Cardiac muscle cell (in vitro differentiated cells and primary cell): ENCODE measurements at regions not wholly inside any gene's neighbourhood (a gene's known extent, or its start where the extent isn't known, plus 50 kb on each side); places are given as distances from the start of the nearest gene placed in this dataset.
A peak's percentile ranks its signal among the peaks of the same experiment; 100 is the strongest.

ENCODE experiments used
- DNase-seq, 2 donors: peaks; one replicate each; pipeline versions ENCODE4 v3.0.0 to v3.0.0-alpha.2; 2010 to 2017; ENCODE audit warnings: low read depth in 1 of 2, low spot score in 1 of 2
- H3K27ac ChIP-seq: fragments of 200-600 bp; sonication (generic); 2 replicates; pipeline ENCODE4 v1.5.1; 2016
- H3K27me3 ChIP-seq: fragments of 200-600 bp; sonication (generic); 2 replicates; pipeline ENCODE4 v1.6.0; 2016; ENCODE audit warnings: control low read depth
- H3K36me3 ChIP-seq: fragments of 200-600 bp; sonication (generic); 2 replicates; pipeline ENCODE4 v1.5.1; 2016; ENCODE audit warnings: control low read depth
- H3K4me1 ChIP-seq: fragments of 200-600 bp; sonication (generic); 2 replicates; pipeline ENCODE4 v1.8.1; 2017; ENCODE audit warnings: low read depth, mild to moderate bottlenecking, mixed run types
- H3K4me3 ChIP-seq: fragments of 200-600 bp; sonication (generic); 2 replicates; pipeline ENCODE4 v1.5.1; 2016; ENCODE audit warnings: mild to moderate bottlenecking
- H3K9me3 ChIP-seq: fragments of 200-600 bp; sonication (generic); 2 replicates; pipeline ENCODE4 v1.5.1; 2017; ENCODE audit warnings: low read depth, mild to moderate bottlenecking, control low read depth
- CTCF ChIP-seq: IDR thresholded peaks from 2 replicates; pipeline ENCODE4 v1.5.1; 2012; ENCODE audit warnings: low read depth, mild to moderate bottlenecking, low read length

- no peak for DNase-seq
- Histone ChIP-seq H3K4me3 (no peak overlapping the region), H3K4me1 (no peaks in the 10 kb centered on the region), H3K27me3 (no peaks in the 10 kb centered on the region), H3K9me3 (no peaks in the 10 kb centered on the region), H3K36me3 (no peaks in the 10 kb centered on the region), H3K27ac (no peak overlapping the region)
- no peak for TF ChIP-seq CTCF
Measured at GRCh38 chr6:44645276-44645675, 257.8 kb downstream of the CDC5L start.

GRCh38 chr6:44646355-44646754 is 258.8 kb downstream of the CDC5L start:
- H3K27ac ChIP-seq: no peak overlapping the region
- TF ChIP-seq CTCF: no peak
- DNase-seq: peak in 1 of 2 donors; percentile 85

GRCh38 chr6:44649365-44650025 is 262.0 kb downstream of the CDC5L start:
- no peak overlapping the region for H3K4me3 ChIP-seq
- no peaks in the 10 kb centered on the region for H3K9me3 ChIP-seq
- TF ChIP-seq CTCF: no peak
- H3K27ac ChIP-seq: no peak overlapping the region
- no peaks in the 10 kb centered on the region for H3K4me1 ChIP-seq
- peak in 1 of 2 donors; percentile 68 for DNase-seq
- H3K27me3 ChIP-seq: no peaks in the 10 kb centered on the region
- H3K36me3 ChIP-seq: no peaks in the 10 kb centered on the region

More at GRCh38 chr6:44646355-44646754, 258.8 kb downstream of the CDC5L start:
- Histone ChIP-seq H3K27me3 (no peaks in the 10 kb centered on the region), H3K4me1 (no peaks in the 10 kb centered on the region), H3K4me3 (no peak overlapping the region), H3K36me3 (no peaks in the 10 kb centered on the region), H3K9me3 (no peaks in the 10 kb centered on the region)

- no peak for DNase-seq
- no peaks in the 10 kb centered on the region for H3K9me3 ChIP-seq
- TF ChIP-seq CTCF: no peak
- no peaks in the 10 kb centered on the region for H3K36me3 ChIP-seq
- H3K4me1 ChIP-seq: peaks cover 3% of the 10 kb centered on the region
- H3K4me3 ChIP-seq: no peak overlapping the region
- H3K27ac ChIP-seq: no peak overlapping the region
- H3K27me3 ChIP-seq: no peaks in the 10 kb centered on the region
Measured at GRCh38 chr6:44650495-44650894, 263.0 kb downstream of the CDC5L start.

- no peaks in the 10 kb centered on the region for H3K27me3 ChIP-seq
- H3K4me3 ChIP-seq: no peak overlapping the region
- DNase-seq: no peak
- peaks cover 3% of the 10 kb centered on the region for H3K4me1 ChIP-seq
- H3K27ac ChIP-seq: no peak overlapping the region
- no peak for TF ChIP-seq CTCF
- no peaks in the 10 kb centered on the region for H3K9me3 ChIP-seq
- H3K36me3 ChIP-seq: no peaks in the 10 kb centered on the region
Measured at GRCh38 chr6:44650947-44651346, 263.4 kb downstream of the CDC5L start.

- no peak for DNase-seq
- Histone ChIP-seq H3K4me3 (no peak overlapping the region), H3K36me3 (no peaks in the 10 kb centered on the region), H3K27me3 (no peaks in the 10 kb centered on the region), H3K27ac (no peak overlapping the region), H3K4me1 (peaks cover 3% of the 10 kb centered on the region), H3K9me3 (no peaks in the 10 kb centered on the region)
- TF ChIP-seq CTCF: no peak
Measured at GRCh38 chr6:44651604-44652003, 264.1 kb downstream of the CDC5L start.
